SK-N-MC (cell line): ENCODE measurements at regions not wholly inside any gene's neighbourhood (a gene's known extent, or its start where the extent isn't known, plus 50 kb on each side); places are given as distances from the start of the nearest gene placed in this dataset.

Experiments
- EZH2 ChIP-seq: fragments of 200-600 bp; sonication (generic); IDR thresholded peaks from one replicate; pipeline ENCODE4 v1.6.1; 2017; ENCODE audit warnings: antibody characterized with exemption
- POLR2AphosphoS5 ChIP-seq: IDR thresholded peaks from 2 replicates; pipeline ENCODE4 v1.6.1; 2012; ENCODE audit warnings: mild to moderate bottlenecking, low read depth, low read length, borderline replicate concordance

DNA sequence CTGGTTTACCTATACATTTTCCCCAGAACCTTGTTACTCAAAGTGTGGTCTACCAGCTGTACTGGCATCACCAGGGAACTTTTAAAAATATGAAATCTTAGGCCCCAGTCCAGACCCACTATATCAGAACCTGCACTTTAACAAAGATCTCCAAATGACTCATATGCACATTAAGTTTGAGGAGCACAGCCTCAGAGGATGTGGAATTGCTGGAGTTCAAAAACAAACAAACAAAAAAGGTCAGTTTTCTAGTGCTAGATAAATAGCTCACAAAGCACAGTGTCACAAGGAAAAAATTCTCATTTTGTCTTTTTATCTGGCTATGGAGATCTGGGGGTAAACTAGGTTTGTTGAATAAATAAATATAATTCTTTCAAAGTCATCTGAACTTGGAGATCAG, 68.9 kb upstream of the ANKRD55 start:
- TF ChIP-seq EZH2 (no peak), POLR2AphosphoS5 (no peak)
